ENCODE measurements at regions not wholly inside any gene's neighbourhood (a gene's known extent, or its start where the extent isn't known, plus 50 kb on each side); places are given as distances from the start of the nearest gene placed in this dataset.

DNA sequence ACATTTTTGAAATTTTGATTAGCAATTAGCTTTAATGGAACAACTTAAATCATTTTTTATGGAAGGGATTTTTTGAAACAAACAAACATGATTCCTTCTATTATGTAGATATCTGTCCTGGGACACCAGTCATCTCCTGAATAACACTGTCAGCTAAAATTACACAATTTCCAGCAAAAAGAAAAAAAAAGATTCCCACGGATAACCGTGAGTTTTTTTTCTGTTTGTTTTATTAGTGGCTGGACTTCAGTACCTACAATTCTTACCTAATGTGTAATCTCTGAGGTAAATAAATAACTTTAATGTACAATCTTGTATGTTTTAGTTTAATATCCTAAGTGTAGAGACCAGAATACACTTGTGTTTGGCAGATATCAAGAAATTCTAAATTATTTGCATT is 126.6 kb upstream of the KYNU start:
- Histone ChIP-seq H3F3A (ENCODE audit: control insufficient read depth, insufficient read depth) (no peaks in the 10 kb centered on the region), H3K9me3 (ENCODE audit: control insufficient read depth, insufficient read depth, low read length) (no peaks in the 10 kb centered on the region), H3K4me2 (ENCODE audit: low read length) (no peak overlapping the region), H3K4me1 (ENCODE audit: control insufficient read depth, low read length) (no peaks in the 10 kb centered on the region), H3K4me3 (ENCODE audit: low read length) (no peak overlapping the region), H4K20me1 (ENCODE audit: control insufficient read depth, insufficient read depth, low read depth, low read length) (no peaks in the 10 kb centered on the region), H3K9me2 (replicated peaks; ENCODE audit: control insufficient read depth, low read length) (no peaks in the 10 kb centered on the region), H3K79me2 (ENCODE audit: control insufficient read depth, low read length) (no peaks in the 10 kb centered on the region), H3K27ac (ENCODE audit: low read depth, low read length) (no peak overlapping the region), H3K36me3 (ENCODE audit: control insufficient read depth, low read length) (no peaks in the 10 kb centered on the region), H3K27me3 (ENCODE audit: control insufficient read depth, low read length) (no peaks in the 10 kb centered on the region)
- no peak for TF ChIP-seq EZH2phosphoT487 (IDR thresholded peaks at IDR 0.05; ENCODE audit: borderline replicate concordance, low read length)
- TF ChIP-seq, protein P1, sequence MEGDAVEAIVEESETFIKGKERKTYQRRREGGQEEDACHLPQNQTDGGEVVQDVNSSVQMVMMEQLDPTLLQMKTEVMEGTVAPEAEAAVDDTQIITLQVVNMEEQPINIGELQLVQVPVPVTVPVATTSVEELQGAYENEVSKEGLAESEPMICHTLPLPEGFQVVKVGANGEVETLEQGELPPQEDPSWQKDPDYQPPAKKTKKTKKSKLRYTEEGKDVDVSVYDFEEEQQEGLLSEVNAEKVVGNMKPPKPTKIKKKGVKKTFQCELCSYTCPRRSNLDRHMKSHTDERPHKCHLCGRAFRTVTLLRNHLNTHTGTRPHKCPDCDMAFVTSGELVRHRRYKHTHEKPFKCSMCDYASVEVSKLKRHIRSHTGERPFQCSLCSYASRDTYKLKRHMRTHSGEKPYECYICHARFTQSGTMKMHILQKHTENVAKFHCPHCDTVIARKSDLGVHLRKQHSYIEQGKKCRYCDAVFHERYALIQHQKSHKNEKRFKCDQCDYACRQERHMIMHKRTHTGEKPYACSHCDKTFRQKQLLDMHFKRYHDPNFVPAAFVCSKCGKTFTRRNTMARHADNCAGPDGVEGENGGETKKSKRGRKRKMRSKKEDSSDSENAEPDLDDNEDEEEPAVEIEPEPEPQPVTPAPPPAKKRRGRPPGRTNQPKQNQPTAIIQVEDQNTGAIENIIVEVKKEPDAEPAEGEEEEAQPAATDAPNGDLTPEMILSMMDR (IDR thresholded peaks at IDR 0.05; ENCODE audit: low read depth, low read length, poor library complexity, severe bottlenecking), result no peak

DNA sequence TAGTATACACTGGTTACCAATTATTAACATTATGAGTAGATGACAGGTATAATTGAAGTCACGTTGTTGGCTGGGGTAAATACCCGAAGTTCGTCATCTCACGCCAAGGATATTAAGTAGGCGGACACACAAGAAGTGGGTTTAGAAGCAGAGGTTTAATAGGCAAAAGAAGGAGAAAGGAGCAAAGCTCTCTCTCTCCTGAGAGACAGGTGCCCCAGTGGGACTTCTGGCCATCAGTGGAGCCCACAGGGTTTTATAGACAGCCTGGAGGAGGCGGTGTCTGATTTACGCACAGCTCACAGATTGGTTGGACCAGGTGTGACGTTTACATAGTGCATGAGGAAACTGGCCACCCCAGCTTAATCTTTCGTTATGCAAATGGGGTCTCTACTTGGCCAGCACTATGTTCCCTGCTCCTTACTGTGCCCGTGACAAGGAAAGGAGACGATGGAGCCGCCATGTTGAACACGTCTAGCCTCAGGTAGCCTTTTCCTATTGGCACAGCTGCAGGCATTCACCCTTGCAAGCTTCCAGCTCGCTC is 128.8 kb upstream of the KYNU start:
- TF ChIP-seq EZH2phosphoT487 (IDR thresholded peaks at IDR 0.05; ENCODE audit: borderline replicate concordance, low read length), result no peak
- TF ChIP-seq, protein P1 (IDR thresholded peaks at IDR 0.05; ENCODE audit: low read depth, low read length, poor library complexity, severe bottlenecking), result no peak
- Histone ChIP-seq H3K4me1 (ENCODE audit: control insufficient read depth, low read length) (no peaks in the 10 kb centered on the region), H3K9me2 (replicated peaks; ENCODE audit: control insufficient read depth, low read length) (no peaks in the 10 kb centered on the region), H3K79me2 (ENCODE audit: control insufficient read depth, low read length) (no peaks in the 10 kb centered on the region), H3K4me2 (ENCODE audit: low read length) (no peak overlapping the region), H3K4me3 (ENCODE audit: low read length) (no peak overlapping the region), H3K27ac (ENCODE audit: low read depth, low read length) (no peak overlapping the region), H3K9me3 (ENCODE audit: control insufficient read depth, insufficient read depth, low read length) (no peaks in the 10 kb centered on the region), H3F3A (ENCODE audit: control insufficient read depth, insufficient read depth) (no peaks in the 10 kb centered on the region), H3K36me3 (ENCODE audit: control insufficient read depth, low read length) (no peaks in the 10 kb centered on the region), H4K20me1 (ENCODE audit: control insufficient read depth, insufficient read depth, low read depth, low read length) (no peaks in the 10 kb centered on the region), H3K27me3 (ENCODE audit: control insufficient read depth, low read length) (no peaks in the 10 kb centered on the region)

DNA sequence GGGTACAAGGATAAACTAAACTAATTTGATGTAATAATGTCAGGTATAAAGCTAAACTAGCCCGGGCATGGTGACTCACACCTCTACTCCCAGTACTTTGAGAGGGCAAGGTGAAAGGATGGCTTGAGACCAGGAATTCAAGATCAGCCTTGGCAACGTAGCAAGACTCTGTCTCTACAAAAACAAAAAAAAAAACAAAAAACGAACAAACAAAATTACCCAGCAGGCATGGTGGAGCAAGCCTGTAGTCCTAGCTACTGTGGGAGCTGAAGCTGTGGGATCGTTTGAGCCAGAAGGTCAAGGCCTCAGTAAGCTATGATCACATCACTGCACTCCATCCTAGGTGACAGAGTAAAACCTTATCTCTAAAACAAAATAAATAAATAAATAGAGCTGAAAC is 131.8 kb upstream of the KYNU start:
- no peaks in the 10 kb centered on the region for H3K27me3 ChIP-seq (ENCODE audit: control insufficient read depth, low read length)
- H3K4me1 ChIP-seq (ENCODE audit: control insufficient read depth, low read length), result no peaks in the 10 kb centered on the region
- TF ChIP-seq, protein P1 (IDR thresholded peaks at IDR 0.05; ENCODE audit: low read depth, low read length, poor library complexity, severe bottlenecking), result no peak
- no peak for TF ChIP-seq EZH2phosphoT487 (IDR thresholded peaks at IDR 0.05; ENCODE audit: borderline replicate concordance, low read length)
- H4K20me1 ChIP-seq (ENCODE audit: control insufficient read depth, insufficient read depth, low read depth, low read length), result no peaks in the 10 kb centered on the region
- H3K4me3 ChIP-seq (ENCODE audit: low read length), result no peak overlapping the region
- no peaks in the 10 kb centered on the region for H3K79me2 ChIP-seq (ENCODE audit: control insufficient read depth, low read length)
- no peaks in the 10 kb centered on the region for H3F3A ChIP-seq (ENCODE audit: control insufficient read depth, insufficient read depth)
- H3K27ac ChIP-seq (ENCODE audit: low read depth, low read length), result no peak overlapping the region
- H3K9me3 ChIP-seq (ENCODE audit: control insufficient read depth, insufficient read depth, low read length), result no peaks in the 10 kb centered on the region
- H3K9me2 ChIP-seq (replicated peaks; ENCODE audit: control insufficient read depth, low read length), result no peaks in the 10 kb centered on the region
- no peak overlapping the region for H3K4me2 ChIP-seq (ENCODE audit: low read length)
- no peaks in the 10 kb centered on the region for H3K36me3 ChIP-seq (ENCODE audit: control insufficient read depth, low read length)

Measured in DOHH2 (cell line).